ENCODE measurements at regions not wholly inside any gene's neighbourhood (a gene's known extent, or its start where the extent isn't known, plus 50 kb on each side); places are given as distances from the start of the nearest gene placed in this dataset.

DNA sequence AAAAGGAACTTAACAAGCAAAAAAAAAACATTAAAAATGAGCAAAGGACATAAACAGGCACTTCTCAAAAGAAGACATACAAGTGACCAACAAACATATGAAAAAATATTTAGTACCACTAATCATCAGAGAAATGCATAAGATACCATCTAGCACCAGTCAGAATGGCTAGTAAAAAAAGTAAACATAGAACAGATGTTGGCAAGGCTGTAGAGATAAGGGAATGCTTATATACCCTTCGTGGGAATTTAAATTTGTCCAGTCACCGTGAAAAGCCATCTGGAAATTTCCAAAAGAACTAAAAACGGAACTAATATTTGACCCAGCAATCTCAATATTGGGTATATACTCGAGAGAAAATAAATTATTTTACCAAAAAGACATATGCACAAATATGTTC lies 1751.3 kb upstream of the LRRTM1 start:
- TF ChIP-seq, protein P1, sequence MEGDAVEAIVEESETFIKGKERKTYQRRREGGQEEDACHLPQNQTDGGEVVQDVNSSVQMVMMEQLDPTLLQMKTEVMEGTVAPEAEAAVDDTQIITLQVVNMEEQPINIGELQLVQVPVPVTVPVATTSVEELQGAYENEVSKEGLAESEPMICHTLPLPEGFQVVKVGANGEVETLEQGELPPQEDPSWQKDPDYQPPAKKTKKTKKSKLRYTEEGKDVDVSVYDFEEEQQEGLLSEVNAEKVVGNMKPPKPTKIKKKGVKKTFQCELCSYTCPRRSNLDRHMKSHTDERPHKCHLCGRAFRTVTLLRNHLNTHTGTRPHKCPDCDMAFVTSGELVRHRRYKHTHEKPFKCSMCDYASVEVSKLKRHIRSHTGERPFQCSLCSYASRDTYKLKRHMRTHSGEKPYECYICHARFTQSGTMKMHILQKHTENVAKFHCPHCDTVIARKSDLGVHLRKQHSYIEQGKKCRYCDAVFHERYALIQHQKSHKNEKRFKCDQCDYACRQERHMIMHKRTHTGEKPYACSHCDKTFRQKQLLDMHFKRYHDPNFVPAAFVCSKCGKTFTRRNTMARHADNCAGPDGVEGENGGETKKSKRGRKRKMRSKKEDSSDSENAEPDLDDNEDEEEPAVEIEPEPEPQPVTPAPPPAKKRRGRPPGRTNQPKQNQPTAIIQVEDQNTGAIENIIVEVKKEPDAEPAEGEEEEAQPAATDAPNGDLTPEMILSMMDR (IDR thresholded peaks at IDR 0.05), result no peak
- no peak for TF ChIP-seq ZFX (IDR thresholded peaks at IDR 0.05; ENCODE audit: borderline replicate concordance)

Measured in 22Rv1 (cell line).